ENCODE measurements at regions not wholly inside any gene's neighbourhood (a gene's known extent, or its start where the extent isn't known, plus 50 kb on each side); places are given as distances from the start of the nearest gene placed in this dataset.

GRCh38 chr4:126761947-126762662 lies 870.7 kb upstream of the INTU start:
- Mint-ChIP-seq H3K36me3 (no peaks in the 10 kb centered on the region), H3K4me3 (no peak overlapping the region), H3K9me3 (peaks cover 13% of the 10 kb centered on the region), H3K27ac (no peak overlapping the region; the same call in 1 of the 2 replicates), H3K4me1 (no peaks in the 10 kb centered on the region), H3K27me3 (ENCODE audit: low read depth) (no peaks in the 10 kb centered on the region)
- DNase-seq (ENCODE audit: low spot score) (no peak), ATAC-seq (no peak)
- no peak for TF ChIP-seq OVOL2 (CRISPR knock-in tag; IDR thresholded peaks at IDR 0.05; ENCODE audit: borderline replicate concordance)
- no peak for TF ChIP-seq ARID4B (CRISPR knock-in tag; IDR thresholded peaks at IDR 0.05; ENCODE audit: borderline replicate concordance)
- no peak for TF ChIP-seq NFE2L1 (CRISPR knock-in tag; IDR thresholded peaks at IDR 0.05)
- TF ChIP-seq PRRX2 (CRISPR knock-in tag; IDR thresholded peaks at IDR 0.05): no peak
- TF ChIP-seq, protein P1, sequence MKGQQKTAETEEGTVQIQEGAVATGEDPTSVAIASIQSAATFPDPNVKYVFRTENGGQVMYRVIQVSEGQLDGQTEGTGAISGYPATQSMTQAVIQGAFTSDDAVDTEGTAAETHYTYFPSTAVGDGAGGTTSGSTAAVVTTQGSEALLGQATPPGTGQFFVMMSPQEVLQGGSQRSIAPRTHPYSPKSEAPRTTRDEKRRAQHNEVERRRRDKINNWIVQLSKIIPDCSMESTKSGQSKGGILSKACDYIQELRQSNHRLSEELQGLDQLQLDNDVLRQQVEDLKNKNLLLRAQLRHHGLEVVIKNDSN (CRISPR knock-in tag; IDR thresholded peaks at IDR 0.05): no peak
- TF ChIP-seq, protein P2, sequence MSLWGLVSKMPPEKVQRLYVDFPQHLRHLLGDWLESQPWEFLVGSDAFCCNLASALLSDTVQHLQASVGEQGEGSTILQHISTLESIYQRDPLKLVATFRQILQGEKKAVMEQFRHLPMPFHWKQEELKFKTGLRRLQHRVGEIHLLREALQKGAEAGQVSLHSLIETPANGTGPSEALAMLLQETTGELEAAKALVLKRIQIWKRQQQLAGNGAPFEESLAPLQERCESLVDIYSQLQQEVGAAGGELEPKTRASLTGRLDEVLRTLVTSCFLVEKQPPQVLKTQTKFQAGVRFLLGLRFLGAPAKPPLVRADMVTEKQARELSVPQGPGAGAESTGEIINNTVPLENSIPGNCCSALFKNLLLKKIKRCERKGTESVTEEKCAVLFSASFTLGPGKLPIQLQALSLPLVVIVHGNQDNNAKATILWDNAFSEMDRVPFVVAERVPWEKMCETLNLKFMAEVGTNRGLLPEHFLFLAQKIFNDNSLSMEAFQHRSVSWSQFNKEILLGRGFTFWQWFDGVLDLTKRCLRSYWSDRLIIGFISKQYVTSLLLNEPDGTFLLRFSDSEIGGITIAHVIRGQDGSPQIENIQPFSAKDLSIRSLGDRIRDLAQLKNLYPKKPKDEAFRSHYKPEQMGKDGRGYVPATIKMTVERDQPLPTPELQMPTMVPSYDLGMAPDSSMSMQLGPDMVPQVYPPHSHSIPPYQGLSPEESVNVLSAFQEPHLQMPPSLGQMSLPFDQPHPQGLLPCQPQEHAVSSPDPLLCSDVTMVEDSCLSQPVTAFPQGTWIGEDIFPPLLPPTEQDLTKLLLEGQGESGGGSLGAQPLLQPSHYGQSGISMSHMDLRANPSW (CRISPR knock-in tag; conservative IDR thresholded peaks at IDR 0.05; ENCODE audit: low read depth): no peak
- no peak for TF ChIP-seq E2F1 (CRISPR knock-in tag; IDR thresholded peaks at IDR 0.05)
- TF ChIP-seq, protein P3, sequence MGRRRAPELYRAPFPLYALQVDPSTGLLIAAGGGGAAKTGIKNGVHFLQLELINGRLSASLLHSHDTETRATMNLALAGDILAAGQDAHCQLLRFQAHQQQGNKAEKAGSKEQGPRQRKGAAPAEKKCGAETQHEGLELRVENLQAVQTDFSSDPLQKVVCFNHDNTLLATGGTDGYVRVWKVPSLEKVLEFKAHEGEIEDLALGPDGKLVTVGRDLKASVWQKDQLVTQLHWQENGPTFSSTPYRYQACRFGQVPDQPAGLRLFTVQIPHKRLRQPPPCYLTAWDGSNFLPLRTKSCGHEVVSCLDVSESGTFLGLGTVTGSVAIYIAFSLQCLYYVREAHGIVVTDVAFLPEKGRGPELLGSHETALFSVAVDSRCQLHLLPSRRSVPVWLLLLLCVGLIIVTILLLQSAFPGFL (CRISPR knock-in tag; IDR thresholded peaks at IDR 0.05; ENCODE audit: borderline replicate concordance): no peak
- TF ChIP-seq NR3C1 (CRISPR knock-in tag; conservative IDR thresholded peaks at IDR 0.05; ENCODE audit: low read depth): no peak
- TF ChIP-seq ZSCAN18 (CRISPR knock-in tag; IDR thresholded peaks at IDR 0.05): no peak
- no peak for TF ChIP-seq RELA (CRISPR knock-in tag; IDR thresholded peaks at IDR 0.05; ENCODE audit: borderline replicate concordance)
- TF ChIP-seq RORB (CRISPR knock-in tag; IDR thresholded peaks at IDR 0.05): no peak
- TF ChIP-seq ZNF121 (CRISPR knock-in tag; IDR thresholded peaks at IDR 0.05): no peak
- TF ChIP-seq ZNF317 (CRISPR knock-in tag; IDR thresholded peaks at IDR 0.05; ENCODE audit: borderline replicate concordance, low read depth): no peak
- TF ChIP-seq, protein P4, sequence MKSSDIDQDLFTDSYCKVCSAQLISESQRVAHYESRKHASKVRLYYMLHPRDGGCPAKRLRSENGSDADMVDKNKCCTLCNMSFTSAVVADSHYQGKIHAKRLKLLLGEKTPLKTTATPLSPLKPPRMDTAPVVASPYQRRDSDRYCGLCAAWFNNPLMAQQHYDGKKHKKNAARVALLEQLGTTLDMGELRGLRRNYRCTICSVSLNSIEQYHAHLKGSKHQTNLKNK (CRISPR knock-in tag; IDR thresholded peaks at IDR 0.05): no peak
- no peak for TF ChIP-seq ZBTB21 (CRISPR knock-in tag; IDR thresholded peaks at IDR 0.05; ENCODE audit: borderline replicate concordance)
- ChIA-PET POLR2A (interaction anchor here (0.6 kb wide), 1 partner anchor 92 kb away, joined by 3 read pairs; no protein-coding TSS in a partner anchor), CTCF (no interaction called here)
